ENCODE measurements at regions not wholly inside any gene's neighbourhood (a gene's known extent, or its start where the extent isn't known, plus 50 kb on each side); places are given as distances from the start of the nearest gene placed in this dataset.

GRCh38 chr12:132389026-132389425 is 59.6 kb upstream of the GALNT9 start:
- TF ChIP-seq SP2 (tag by site-specific recombination; IDR thresholded peaks at IDR 0.05), result no peak
- no peak for TF ChIP-seq CTCF (tag by site-specific recombination; IDR thresholded peaks at IDR 0.05)
- no peak for TF ChIP-seq ZNF311 (tag by site-specific recombination; IDR thresholded peaks at IDR 0.05; ENCODE audit: borderline replicate concordance)
- no peak for TF ChIP-seq TCF7L2 (IDR thresholded peaks at IDR 0.05; ENCODE audit: borderline replicate concordance, low read depth, low read length)
- no peak for TF ChIP-seq ZNF510 (tag by site-specific recombination; IDR thresholded peaks at IDR 0.05; ENCODE audit: insufficient replicate concordance)
- no peak for TF ChIP-seq ZNF341 (tag by site-specific recombination; IDR thresholded peaks at IDR 0.05; ENCODE audit: low read depth)
- TF ChIP-seq, protein P1, sequence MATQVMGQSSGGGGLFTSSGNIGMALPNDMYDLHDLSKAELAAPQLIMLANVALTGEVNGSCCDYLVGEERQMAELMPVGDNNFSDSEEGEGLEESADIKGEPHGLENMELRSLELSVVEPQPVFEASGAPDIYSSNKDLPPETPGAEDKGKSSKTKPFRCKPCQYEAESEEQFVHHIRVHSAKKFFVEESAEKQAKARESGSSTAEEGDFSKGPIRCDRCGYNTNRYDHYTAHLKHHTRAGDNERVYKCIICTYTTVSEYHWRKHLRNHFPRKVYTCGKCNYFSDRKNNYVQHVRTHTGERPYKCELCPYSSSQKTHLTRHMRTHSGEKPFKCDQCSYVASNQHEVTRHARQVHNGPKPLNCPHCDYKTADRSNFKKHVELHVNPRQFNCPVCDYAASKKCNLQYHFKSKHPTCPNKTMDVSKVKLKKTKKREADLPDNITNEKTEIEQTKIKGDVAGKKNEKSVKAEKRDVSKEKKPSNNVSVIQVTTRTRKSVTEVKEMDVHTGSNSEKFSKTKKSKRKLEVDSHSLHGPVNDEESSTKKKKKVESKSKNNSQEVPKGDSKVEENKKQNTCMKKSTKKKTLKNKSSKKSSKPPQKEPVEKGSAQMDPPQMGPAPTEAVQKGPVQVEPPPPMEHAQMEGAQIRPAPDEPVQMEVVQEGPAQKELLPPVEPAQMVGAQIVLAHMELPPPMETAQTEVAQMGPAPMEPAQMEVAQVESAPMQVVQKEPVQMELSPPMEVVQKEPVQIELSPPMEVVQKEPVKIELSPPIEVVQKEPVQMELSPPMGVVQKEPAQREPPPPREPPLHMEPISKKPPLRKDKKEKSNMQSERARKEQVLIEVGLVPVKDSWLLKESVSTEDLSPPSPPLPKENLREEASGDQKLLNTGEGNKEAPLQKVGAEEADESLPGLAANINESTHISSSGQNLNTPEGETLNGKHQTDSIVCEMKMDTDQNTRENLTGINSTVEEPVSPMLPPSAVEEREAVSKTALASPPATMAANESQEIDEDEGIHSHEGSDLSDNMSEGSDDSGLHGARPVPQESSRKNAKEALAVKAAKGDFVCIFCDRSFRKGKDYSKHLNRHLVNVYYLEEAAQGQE (tag by site-specific recombination; IDR thresholded peaks at IDR 0.05), result no peak
- TF ChIP-seq, protein P2, sequence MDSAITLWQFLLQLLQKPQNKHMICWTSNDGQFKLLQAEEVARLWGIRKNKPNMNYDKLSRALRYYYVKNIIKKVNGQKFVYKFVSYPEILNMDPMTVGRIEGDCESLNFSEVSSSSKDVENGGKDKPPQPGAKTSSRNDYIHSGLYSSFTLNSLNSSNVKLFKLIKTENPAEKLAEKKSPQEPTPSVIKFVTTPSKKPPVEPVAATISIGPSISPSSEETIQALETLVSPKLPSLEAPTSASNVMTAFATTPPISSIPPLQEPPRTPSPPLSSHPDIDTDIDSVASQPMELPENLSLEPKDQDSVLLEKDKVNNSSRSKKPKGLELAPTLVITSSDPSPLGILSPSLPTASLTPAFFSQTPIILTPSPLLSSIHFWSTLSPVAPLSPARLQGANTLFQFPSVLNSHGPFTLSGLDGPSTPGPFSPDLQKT (IDR thresholded peaks at IDR 0.05; ENCODE audit: borderline replicate concordance, low read depth, low read length), result no peak
- no peak for TF ChIP-seq ZNF600 (tag by site-specific recombination; IDR thresholded peaks at IDR 0.05)
- no peak for TF ChIP-seq ZNF626 (tag by site-specific recombination; IDR thresholded peaks at IDR 0.05)
- TF ChIP-seq, protein P3, sequence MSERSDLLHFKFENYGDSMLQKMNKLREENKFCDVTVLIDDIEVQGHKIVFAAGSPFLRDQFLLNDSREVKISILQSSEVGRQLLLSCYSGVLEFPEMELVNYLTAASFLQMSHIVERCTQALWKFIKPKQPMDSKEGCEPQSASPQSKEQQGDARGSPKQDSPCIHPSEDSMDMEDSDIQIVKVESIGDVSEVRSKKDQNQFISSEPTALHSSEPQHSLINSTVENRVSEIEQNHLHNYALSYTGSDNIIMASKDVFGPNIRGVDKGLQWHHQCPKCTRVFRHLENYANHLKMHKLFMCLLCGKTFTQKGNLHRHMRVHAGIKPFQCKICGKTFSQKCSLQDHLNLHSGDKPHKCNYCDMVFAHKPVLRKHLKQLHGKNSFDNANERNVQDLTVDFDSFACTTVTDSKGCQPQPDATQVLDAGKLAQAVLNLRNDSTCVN (tag by site-specific recombination; optimal IDR thresholded peaks at IDR 0.05), result no peak
- TF ChIP-seq, protein P4, sequence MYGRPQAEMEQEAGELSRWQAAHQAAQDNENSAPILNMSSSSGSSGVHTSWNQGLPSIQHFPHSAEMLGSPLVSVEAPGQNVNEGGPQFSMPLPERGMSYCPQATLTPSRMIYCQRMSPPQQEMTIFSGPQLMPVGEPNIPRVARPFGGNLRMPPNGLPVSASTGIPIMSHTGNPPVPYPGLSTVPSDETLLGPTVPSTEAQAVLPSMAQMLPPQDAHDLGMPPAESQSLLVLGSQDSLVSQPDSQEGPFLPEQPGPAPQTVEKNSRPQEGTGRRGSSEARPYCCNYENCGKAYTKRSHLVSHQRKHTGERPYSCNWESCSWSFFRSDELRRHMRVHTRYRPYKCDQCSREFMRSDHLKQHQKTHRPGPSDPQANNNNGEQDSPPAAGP (tag by site-specific recombination; IDR thresholded peaks at IDR 0.05), result no peak
- no peak for TF ChIP-seq YY1 (tag by site-specific recombination; IDR thresholded peaks at IDR 0.05)

All from HEK293 (cell line).